GM12865 (cell line): ENCODE measurements at regions not wholly inside any gene's neighbourhood (a gene's known extent, or its start where the extent isn't known, plus 50 kb on each side); places are given as distances from the start of the nearest gene placed in this dataset.

Source experiments
- DNase-seq: peaks from one replicate; pipeline ENCODE4 v3.0.0; 2010; ENCODE audit warnings: low read depth
- H3K4me3 ChIP-seq: 2 replicates; pipeline ENCODE4 v1.5.1; 2011; ENCODE audit warnings: mild to moderate bottlenecking, low read depth, low read length, control low read depth
- CTCF ChIP-seq: IDR thresholded peaks from 2 replicates; pipeline ENCODE4 v1.5.1; 2011; ENCODE audit warnings: low read length, control low read depth, low read depth, inconsistent platforms; ENCODE audit not compliant: insufficient read depth; ENCODE audit errors: missing control alignments

- TF ChIP-seq CTCF: no peak
- no peak overlapping the region for H3K4me3 ChIP-seq
- no peak for DNase-seq
These were observed 189.1 kb downstream of the SPCS3 start for GRCh38 chr4:176508780-176509331.

GRCh38 chr4:176525576-176525975, 205.8 kb downstream of the SPCS3 start:
- DNase-seq: no peak
- no peak for TF ChIP-seq CTCF
- H3K4me3 ChIP-seq: no peak overlapping the region

GRCh38 chr4:176526704-176527103, 206.9 kb downstream of the SPCS3 start:
- TF ChIP-seq CTCF: no peak
- no peak for DNase-seq
- H3K4me3 ChIP-seq: no peak overlapping the region

- no peak overlapping the region for H3K4me3 ChIP-seq
- TF ChIP-seq CTCF: no peak
- no peak for DNase-seq
These were observed 209.8 kb downstream of the SPCS3 start for GRCh38 chr4:176529574-176529973.

GRCh38 chr4:176533159-176533558, 213.4 kb downstream of the SPCS3 start:
- DNase-seq: no peak
- H3K4me3 ChIP-seq: no peak overlapping the region
- no peak for TF ChIP-seq CTCF

GRCh38 chr4:176534566-176534965, 214.8 kb downstream of the SPCS3 start:
- H3K4me3 ChIP-seq: no peak overlapping the region
- DNase-seq: no peak
- TF ChIP-seq CTCF: no peak

GRCh38 chr4:176538217-176538925, 218.6 kb downstream of the SPCS3 start:
- DNase-seq: no peak
- no peak overlapping the region for H3K4me3 ChIP-seq
- TF ChIP-seq CTCF: no peak
